PC-3 (cell line): ENCODE measurements at regions not wholly inside any gene's neighbourhood (a gene's known extent, or its start where the extent isn't known, plus 50 kb on each side); places are given as distances from the start of the nearest gene placed in this dataset.

ENCODE experiments used
- EZH2 ChIP-seq: fragments of 300-600 bp; sonication (generic); IDR thresholded peaks from one replicate; pipeline ENCODE4 v1.6.1; 2017; ENCODE audit warnings: antibody characterized with exemption, mild to moderate bottlenecking, low read length; ENCODE audit not compliant: unreplicated experiment
- EZH2phosphoT487 ChIP-seq: fragments of 300-600 bp; sonication (generic); IDR thresholded peaks from 2 replicates; pipeline ENCODE4 v1.6.1; 2018; ENCODE audit warnings: mild to moderate bottlenecking, antibody characterized with exemption, low read length, borderline replicate concordance
- TF ChIP-seq, protein P1 (sequence below): fragments of 300-600 bp; sonication (generic); conservative IDR thresholded peaks from 2 replicates; pipeline ENCODE4 v1.5.1; 2017; ENCODE audit warnings: antibody characterized with exemption, low read depth, mild to moderate bottlenecking, low read length

DNA sequence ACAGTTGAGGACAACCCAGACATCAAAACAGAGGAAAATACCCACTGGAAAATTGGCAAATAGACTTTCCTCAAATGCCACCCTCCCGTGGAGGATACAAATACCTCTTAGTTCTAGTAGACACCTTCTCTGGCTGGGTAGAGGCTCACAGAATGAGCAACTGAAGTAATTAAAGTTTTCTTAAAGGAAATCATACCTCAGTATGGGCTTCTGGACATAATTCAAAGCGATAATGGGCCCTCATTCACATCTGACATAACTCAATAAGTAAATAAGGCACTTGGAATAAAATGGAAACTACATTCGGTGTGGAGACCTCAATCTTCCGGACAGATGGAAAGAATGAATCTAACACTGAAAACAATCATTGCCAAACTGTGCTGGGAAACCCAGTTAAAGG lies 115.2 kb upstream of the PLCL2 start:
- TF ChIP-seq, protein P1, sequence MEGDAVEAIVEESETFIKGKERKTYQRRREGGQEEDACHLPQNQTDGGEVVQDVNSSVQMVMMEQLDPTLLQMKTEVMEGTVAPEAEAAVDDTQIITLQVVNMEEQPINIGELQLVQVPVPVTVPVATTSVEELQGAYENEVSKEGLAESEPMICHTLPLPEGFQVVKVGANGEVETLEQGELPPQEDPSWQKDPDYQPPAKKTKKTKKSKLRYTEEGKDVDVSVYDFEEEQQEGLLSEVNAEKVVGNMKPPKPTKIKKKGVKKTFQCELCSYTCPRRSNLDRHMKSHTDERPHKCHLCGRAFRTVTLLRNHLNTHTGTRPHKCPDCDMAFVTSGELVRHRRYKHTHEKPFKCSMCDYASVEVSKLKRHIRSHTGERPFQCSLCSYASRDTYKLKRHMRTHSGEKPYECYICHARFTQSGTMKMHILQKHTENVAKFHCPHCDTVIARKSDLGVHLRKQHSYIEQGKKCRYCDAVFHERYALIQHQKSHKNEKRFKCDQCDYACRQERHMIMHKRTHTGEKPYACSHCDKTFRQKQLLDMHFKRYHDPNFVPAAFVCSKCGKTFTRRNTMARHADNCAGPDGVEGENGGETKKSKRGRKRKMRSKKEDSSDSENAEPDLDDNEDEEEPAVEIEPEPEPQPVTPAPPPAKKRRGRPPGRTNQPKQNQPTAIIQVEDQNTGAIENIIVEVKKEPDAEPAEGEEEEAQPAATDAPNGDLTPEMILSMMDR, result no peak
- TF ChIP-seq EZH2 (no peak), EZH2phosphoT487 (no peak)
